HCT116 (cell line): ENCODE measurements at regions not wholly inside any gene's neighbourhood (a gene's known extent, or its start where the extent isn't known, plus 50 kb on each side); places are given as distances from the start of the nearest gene placed in this dataset.

Source experiments
- ATAC-seq: fragments of 200-7000 bp; cut with Tn5 transposase; 2 replicates; pipeline ENCODE4 v1.9.1; 2020; ENCODE audit warnings: mild to moderate bottlenecking, moderate library complexity
- BruUV-seq: library from RNA; stranded (reverse); fragments of 400-500 nt; replicated peaks from 2 replicates; lab custom pipeline; 2021; lab: Mats Ljungman, UMichigan
- CTCF ChIA-PET: fragments of 300-600 bp; sonication (Branson Sonifier 250); formaldehyde crosslinking; loops from one replicate; lab custom pipeline; 2021; ENCODE audit warnings: antibody characterized with exemption; lab: Charles Lee
- POLR2A ChIA-PET: fragments of 300-600, 350-600 bp; sonication (Branson Sonifier 250); formaldehyde crosslinking; loops from one replicate; lab custom pipeline; 2021; ENCODE audit warnings: antibody characterized with exemption; lab: Charles Lee
- RAD21 ChIA-PET, 2 experiments: fragments of 300-600 bp; sonication (Branson Sonifier 250); formaldehyde crosslinking; loops; one replicate each; lab custom pipeline; 2023; ENCODE audit warnings: low total read pairs in 2 of 2; ENCODE audit not compliant: uncharacterized antibody in 2 of 2, unreplicated experiment in 2 of 2, low non-redundant PET in 1 of 2; lab: Charles Lee
- DNase-seq: peaks from one replicate; pipeline ENCODE4 v3.0.0-alpha.2; 2010; ENCODE audit warnings: low read depth, low spot score
- H2AFZ ChIP-seq: fragments of 200-600 bp; shearing (Covaris generic), sonication (generic); 2 replicates; pipeline ENCODE4 v1.6.1; 2017; ENCODE audit warnings: low read depth, mixed run types, mixed read lengths, antibody characterized with exemption, low read length; ENCODE audit not compliant: poor library complexity, severe bottlenecking
- H3K27ac ChIP-seq: 2 replicates; pipeline ENCODE4 v1.5.1; 2012; ENCODE audit warnings: low read depth, low read length
- H3K27me3 ChIP-seq: fragments of 200-600 bp; sonication (generic); 2 replicates; pipeline ENCODE4 v1.6.1; 2016; ENCODE audit warnings: mixed run types, low read length, mixed read lengths; ENCODE audit not compliant: insufficient read depth
- H3K36me3 ChIP-seq, 2 experiments: fragments of 200-500 bp in 1 of 2; fragments of 200-600 bp in 1 of 2; sonication (Bioruptor generic) in 1 of 2; sonication (generic) in 1 of 2; 2 replicates each; pipeline versions ENCODE4 v1.5.1 to v1.6.1; 2014 to 2016; ENCODE audit warnings: low read length in 2 of 2, inconsistent platforms in 1 of 2, mixed read lengths in 1 of 2, mixed run types in 1 of 2; ENCODE audit not compliant: insufficient read depth in 2 of 2, control insufficient read depth in 1 of 2
- H3K4me1 ChIP-seq, 2 experiments: fragments of 200-600 bp in 1 of 2; sonication (generic) in 1 of 2; 2 replicates each; pipeline versions ENCODE4 v1.5.1 to v1.6.1; 2012 to 2017; ENCODE audit warnings: low read length in 2 of 2, inconsistent platforms in 1 of 2, mild to moderate bottlenecking in 1 of 2, mixed read lengths in 1 of 2, mixed run types in 1 of 2, moderate library complexity in 1 of 2; ENCODE audit not compliant: insufficient read depth in 2 of 2, control insufficient read depth in 1 of 2
- H3K4me2 ChIP-seq: fragments of 200-600 bp; sonication (generic); 2 replicates; pipeline ENCODE4 v1.6.1; 2017; ENCODE audit warnings: mixed run types, low read length, mixed read lengths
- H3K4me3 ChIP-seq, 2 experiments: fragments of 200-600 bp in 1 of 2; sonication (generic) in 1 of 2; replicated peaks in 1 of 2; 2 replicates each; pipeline ENCODE4 v1.5.1; 2011 to 2016; ENCODE audit warnings: low read length in 2 of 2, control low read depth in 1 of 2, low read depth in 1 of 2, mild to moderate bottlenecking in 1 of 2, mixed read lengths in 1 of 2, mixed run types in 1 of 2
- H3K79me2 ChIP-seq: fragments of 200-600 bp; sonication (generic); 2 replicates; pipeline ENCODE4 v1.6.1; 2017; ENCODE audit warnings: mild to moderate bottlenecking, mixed run types, low read length, moderate library complexity, mixed read lengths; ENCODE audit not compliant: insufficient read depth
- H3K9ac ChIP-seq: fragments of 200-600 bp; sonication (generic); 2 replicates; pipeline ENCODE4 v1.6.1; 2016; ENCODE audit warnings: low read length, mixed read lengths
- H3K9me2 ChIP-seq: fragments of 200-600 bp; sonication (generic), shearing (Covaris generic); 2 replicates; pipeline ENCODE4 v1.6.1; 2017; ENCODE audit warnings: mixed run types, mild to moderate bottlenecking, moderate library complexity; ENCODE audit not compliant: insufficient read depth
- H3K9me3 ChIP-seq, 2 experiments: fragments of 200-500 bp in 1 of 2; fragments of 200-600 bp in 1 of 2; sonication (Bioruptor generic) in 1 of 2; sonication (generic) in 1 of 2; 2 replicates each; pipeline ENCODE4 v1.6.1; 2014 to 2017; ENCODE audit warnings: low read length in 2 of 2, mixed read lengths in 2 of 2, inconsistent platforms in 1 of 2, low read depth in 1 of 2, mild to moderate bottlenecking in 1 of 2, mixed run types in 1 of 2, moderate library complexity in 1 of 2; ENCODE audit not compliant: control insufficient read depth in 1 of 2, insufficient read depth in 1 of 2
- H4K20me1 ChIP-seq: fragments of 200-600 bp; sonication (generic), shearing (Covaris generic); 2 replicates; pipeline ENCODE4 v1.6.1; 2017; ENCODE audit warnings: mixed run types, mild to moderate bottlenecking, moderate library complexity; ENCODE audit not compliant: insufficient read depth
- CEBPB ChIP-seq: IDR thresholded peaks from 2 replicates; pipeline ENCODE4 v1.6.1; 2012; ENCODE audit warnings: low read depth
- EGR1 ChIP-seq: IDR thresholded peaks from 2 replicates; pipeline ENCODE4 v1.6.1; 2012; ENCODE audit warnings: low read depth
- ELF1 ChIP-seq: IDR thresholded peaks from 2 replicates; pipeline ENCODE4 v1.6.1; 2012; ENCODE audit warnings: low read depth, borderline replicate concordance
- EZH2phosphoT487 ChIP-seq: fragments of 200-600 bp; IDR thresholded peaks from 2 replicates; pipeline ENCODE4 v1.6.1; 2018; ENCODE audit warnings: antibody characterized with exemption, borderline replicate concordance
- JUND ChIP-seq: IDR thresholded peaks from 2 replicates; pipeline ENCODE4 v1.6.1; 2012
- POLR2A ChIP-seq: IDR thresholded peaks from 2 replicates; pipeline ENCODE4 v1.7.0; 2011; ENCODE audit warnings: borderline replicate concordance; ENCODE audit not compliant: insufficient read depth, insufficient read length; ENCODE audit errors: extremely low read depth
- RAD21 ChIP-seq: IDR thresholded peaks from 2 replicates; pipeline ENCODE4 v1.6.1; 2012; ENCODE audit warnings: low read depth, mild to moderate bottlenecking
- SP1 ChIP-seq: IDR thresholded peaks from 2 replicates; pipeline ENCODE4 v1.6.1; 2012; ENCODE audit warnings: low read depth
- SRF ChIP-seq: IDR thresholded peaks from 2 replicates; pipeline ENCODE4 v1.6.1; 2012; ENCODE audit warnings: low read depth
- YY1 ChIP-seq: IDR thresholded peaks from 2 replicates; pipeline ENCODE4 v1.6.1; 2011; ENCODE audit warnings: low read length, low read depth, moderate library complexity, mild to moderate bottlenecking; ENCODE audit not compliant: insufficient replicate concordance; ENCODE audit errors: extremely low read depth
- intact Hi-C: fragments of 100-400 bp; cut with micrococcal nuclease; formaldehyde crosslinking; loops from 2 replicates; pipeline ENCODE4 v1.10.0; 2022
- TF ChIP-seq, protein P1 (sequence below), 3 experiments: fragments of 200-600 bp in 1 of 3; sonication (generic) in 1 of 3; IDR thresholded peaks in 2 of 3; conservative IDR thresholded peaks in 1 of 3; 2 replicates each; pipeline ENCODE4 v1.5.1; 2012 to 2017; ENCODE audit warnings: low read depth in 2 of 3, low read length in 2 of 3, antibody characterized with exemption in 1 of 3, borderline replicate concordance in 1 of 3, control low read depth in 1 of 3, mild to moderate bottlenecking in 1 of 3, mixed read lengths in 1 of 3, mixed run types in 1 of 3, moderate library complexity in 1 of 3; ENCODE audit not compliant: insufficient read depth in 1 of 3

GRCh38 chr4:84362896-84363655 lies 136.0 kb downstream of the NKX6-1 start:
- ChIA-PET POLR2A (no interaction called here), CTCF (no interaction called here), RAD21 (no interaction called here)
- H3K4me1 ChIP-seq: no peaks in the 10 kb centered on the region
- H4K20me1 ChIP-seq: no peaks in the 10 kb centered on the region
- H3K79me2 ChIP-seq: no peaks in the 10 kb centered on the region
- no peak for ATAC-seq
- intact Hi-C loops: no loop called here
- H3K9me2 ChIP-seq: no peaks in the 10 kb centered on the region
- no peak for DNase-seq
- H3K27me3 ChIP-seq: no peaks in the 10 kb centered on the region
- H2AFZ ChIP-seq: no peak overlapping the region
- no TSS peak for BruUV-seq
- H3K9me3 ChIP-seq: no peaks in the 10 kb centered on the region
- no peak overlapping the region for H3K27ac ChIP-seq
- no peak for TF ChIP-seq EZH2phosphoT487
- no peak for TF ChIP-seq JUND
- TF ChIP-seq POLR2A: no peak
- TF ChIP-seq SRF: no peak
- no peak for TF ChIP-seq ELF1
- no peak for TF ChIP-seq CEBPB
- no peak for TF ChIP-seq YY1
- TF ChIP-seq EGR1: no peak
- TF ChIP-seq, protein P1, sequence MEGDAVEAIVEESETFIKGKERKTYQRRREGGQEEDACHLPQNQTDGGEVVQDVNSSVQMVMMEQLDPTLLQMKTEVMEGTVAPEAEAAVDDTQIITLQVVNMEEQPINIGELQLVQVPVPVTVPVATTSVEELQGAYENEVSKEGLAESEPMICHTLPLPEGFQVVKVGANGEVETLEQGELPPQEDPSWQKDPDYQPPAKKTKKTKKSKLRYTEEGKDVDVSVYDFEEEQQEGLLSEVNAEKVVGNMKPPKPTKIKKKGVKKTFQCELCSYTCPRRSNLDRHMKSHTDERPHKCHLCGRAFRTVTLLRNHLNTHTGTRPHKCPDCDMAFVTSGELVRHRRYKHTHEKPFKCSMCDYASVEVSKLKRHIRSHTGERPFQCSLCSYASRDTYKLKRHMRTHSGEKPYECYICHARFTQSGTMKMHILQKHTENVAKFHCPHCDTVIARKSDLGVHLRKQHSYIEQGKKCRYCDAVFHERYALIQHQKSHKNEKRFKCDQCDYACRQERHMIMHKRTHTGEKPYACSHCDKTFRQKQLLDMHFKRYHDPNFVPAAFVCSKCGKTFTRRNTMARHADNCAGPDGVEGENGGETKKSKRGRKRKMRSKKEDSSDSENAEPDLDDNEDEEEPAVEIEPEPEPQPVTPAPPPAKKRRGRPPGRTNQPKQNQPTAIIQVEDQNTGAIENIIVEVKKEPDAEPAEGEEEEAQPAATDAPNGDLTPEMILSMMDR (IDR thresholded peaks at IDR 0.05 in 2 of 3, conservative IDR thresholded peaks at IDR 0.05 in 1 of 3; ENCODE audit: borderline replicate concordance in 1 of 3, insufficient read depth in 1 of 3, low read depth in 2 of 3, low read length in 2 of 3): no peak
- no peak for TF ChIP-seq SP1
- TF ChIP-seq RAD21: no peak
- H3K4me3 ChIP-seq: no peak overlapping the region
- no peaks in the 10 kb centered on the region for H3K36me3 ChIP-seq
- no peak overlapping the region for H3K9ac ChIP-seq
- H3K4me2 ChIP-seq: no peak overlapping the region
